CD4-positive, alpha-beta T cell treated with Interleukin-6 at 100 ng/mL for 8 hours (primary cell): ENCODE measurements at regions not wholly inside any gene's neighbourhood (a gene's known extent, or its start where the extent isn't known, plus 50 kb on each side); places are given as distances from the start of the nearest gene placed in this dataset.

Experiments used
- DNase-seq: peaks from one replicate; pipeline ENCODE4 v3.0.0-alpha.2; 2020; ENCODE audit warnings: mixed read lengths, low spot score

DNA sequence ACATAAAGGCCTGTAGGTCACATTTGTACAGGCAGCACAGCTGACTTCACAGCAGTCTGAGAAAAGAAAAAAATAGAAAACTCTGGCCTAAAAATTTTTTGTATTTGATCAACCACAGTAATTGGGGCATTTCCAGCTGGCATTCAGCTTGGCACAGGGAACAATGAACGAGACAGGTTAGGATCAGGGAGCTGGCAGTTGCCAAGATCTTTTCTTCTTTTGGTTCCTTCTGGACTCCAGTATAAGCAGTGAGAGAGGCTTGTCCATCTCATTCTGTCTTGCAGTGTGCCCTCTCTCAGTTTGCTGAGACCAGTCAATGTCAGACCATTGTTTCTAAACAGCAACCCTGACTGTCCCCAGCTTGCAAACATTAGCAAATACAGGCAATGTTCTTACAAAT is 601.1 kb downstream of the TLR4 start:
- no peak for DNase-seq

- no peak for DNase-seq
Observed at GRCh38 chr9:118306801-118307200, 602.6 kb downstream of the TLR4 start.

- DNase-seq = no peak
Observed at GRCh38 chr9:118313965-118314364, 609.8 kb downstream of the TLR4 start.

GRCh38 chr9:118316831-118317343 is 612.7 kb downstream of the TLR4 start:
- DNase-seq = no peak

- no peak for DNase-seq
Observed at GRCh38 chr9:118318770-118319431, 614.7 kb downstream of the TLR4 start.

DNA sequence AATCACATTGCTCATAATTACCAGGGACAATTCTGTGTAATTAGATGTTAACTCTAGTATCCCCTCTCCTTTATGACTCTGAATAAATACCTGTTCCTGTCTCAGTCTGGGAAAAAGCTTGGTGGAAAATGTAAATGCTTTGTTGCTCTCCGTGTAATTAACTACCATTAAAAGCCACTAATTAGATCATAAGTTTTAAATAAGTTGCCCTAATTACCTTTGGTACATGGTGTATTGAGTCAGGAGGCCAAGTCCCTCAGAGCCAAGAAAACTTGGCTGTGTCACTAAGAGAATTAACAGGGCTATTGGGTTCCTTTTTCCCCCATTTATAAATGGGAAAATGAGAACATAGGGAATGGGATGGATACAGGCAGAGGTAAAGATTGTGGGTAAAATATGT is 617.6 kb downstream of the TLR4 start:
- no peak for DNase-seq

DNA sequence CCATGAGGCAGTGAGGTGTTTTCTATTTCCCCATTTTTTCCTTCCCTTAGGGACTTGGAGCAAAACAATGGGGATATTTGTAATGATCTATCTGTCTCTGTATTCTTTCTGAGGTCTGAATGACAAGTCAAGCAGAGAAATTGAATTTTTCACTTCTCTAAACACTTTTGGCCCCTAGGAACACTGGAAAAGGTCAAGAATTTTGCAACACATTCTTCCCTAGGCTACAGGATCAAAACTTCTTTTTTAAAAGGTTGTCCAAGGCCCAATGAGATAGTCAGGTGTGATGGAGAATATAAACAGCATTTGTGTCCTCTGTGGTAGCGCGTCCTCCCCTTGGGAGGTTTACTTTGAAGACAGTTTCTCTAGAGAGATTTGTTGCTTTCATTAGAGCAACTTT is 620.5 kb downstream of the TLR4 start:
- no peak for DNase-seq

DNA sequence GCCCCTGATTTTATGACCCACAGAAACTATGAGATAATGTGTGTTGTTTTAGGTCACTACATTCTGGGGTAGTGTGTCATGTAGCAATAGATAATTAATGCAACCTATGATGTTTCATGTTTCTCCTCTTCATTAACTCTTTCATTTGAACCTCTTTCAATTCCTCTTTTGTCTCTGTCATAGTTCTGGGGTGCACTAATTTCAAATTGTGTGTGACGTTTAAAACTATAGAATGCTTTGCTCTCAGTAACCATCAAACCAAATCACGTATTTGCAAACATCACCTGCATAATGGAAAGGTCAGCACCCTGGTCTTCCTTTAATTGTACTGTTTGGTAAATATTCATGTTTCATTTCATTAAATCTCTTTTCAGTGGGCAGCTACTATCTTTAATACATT is 621.6 kb downstream of the TLR4 start:
- DNase-seq = no peak

- DNase-seq = no peak
Observed at GRCh38 chr9:118326326-118326725, 622.1 kb downstream of the TLR4 start.

DNA sequence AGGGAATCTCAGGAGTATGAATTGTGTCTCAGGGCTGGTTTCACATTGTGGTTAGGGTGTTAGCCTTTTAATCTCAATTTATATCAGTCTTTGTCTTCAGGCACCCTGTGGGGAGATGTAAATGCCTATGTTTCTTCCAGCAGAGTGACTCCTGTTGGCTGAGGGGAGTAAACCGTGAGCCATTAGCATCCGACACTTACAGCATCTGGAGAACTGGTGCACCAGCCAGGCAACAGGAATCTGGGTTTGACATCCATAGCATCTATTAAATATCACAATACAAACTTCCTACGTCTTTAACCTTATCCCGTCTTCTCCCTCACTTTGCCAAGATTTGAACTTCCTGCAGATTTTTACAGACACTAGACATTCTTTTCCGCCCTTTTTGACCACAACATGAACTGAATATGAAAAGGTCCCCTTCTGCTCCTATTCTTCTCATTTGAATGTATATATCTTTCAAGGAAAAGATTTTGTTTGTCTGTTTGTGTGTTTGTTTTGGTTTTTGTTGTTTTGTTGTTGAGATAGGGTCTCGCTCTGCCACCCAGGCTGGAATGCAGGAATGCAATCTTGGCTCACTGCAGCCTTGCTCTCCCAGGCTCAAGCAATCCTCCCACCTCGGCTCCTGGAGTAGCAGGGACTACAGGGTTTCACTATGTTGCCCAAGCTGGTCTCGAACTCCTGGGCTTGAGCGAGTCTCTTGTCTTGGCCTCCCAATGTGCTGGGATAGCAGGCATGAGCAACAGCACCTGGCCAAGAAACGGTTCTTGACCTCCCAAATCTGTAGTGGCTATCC is 626.2 kb downstream of the TLR4 start:
- no peak for DNase-seq

DNA sequence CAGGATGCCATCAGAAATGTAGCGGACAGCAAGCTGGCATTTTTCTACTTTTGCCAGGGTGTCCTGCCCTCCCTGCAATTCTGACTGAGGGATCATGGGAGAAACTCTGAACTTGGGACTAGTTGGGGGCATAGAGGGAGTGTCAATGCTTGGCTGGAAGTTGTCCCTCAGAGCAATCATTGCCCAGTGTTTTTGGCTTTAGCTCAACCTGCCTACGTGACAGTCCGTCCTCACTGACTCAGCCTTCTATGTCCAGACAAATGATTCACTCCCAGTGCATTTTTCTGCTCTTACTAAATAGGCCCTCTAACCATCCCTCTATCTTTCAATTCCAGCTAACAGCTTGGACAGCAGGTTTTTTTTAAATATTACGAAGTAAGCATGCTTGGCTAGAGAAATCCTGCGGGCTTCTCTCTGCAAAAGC is 627.4 kb downstream of the TLR4 start:
- DNase-seq = no peak

DNA sequence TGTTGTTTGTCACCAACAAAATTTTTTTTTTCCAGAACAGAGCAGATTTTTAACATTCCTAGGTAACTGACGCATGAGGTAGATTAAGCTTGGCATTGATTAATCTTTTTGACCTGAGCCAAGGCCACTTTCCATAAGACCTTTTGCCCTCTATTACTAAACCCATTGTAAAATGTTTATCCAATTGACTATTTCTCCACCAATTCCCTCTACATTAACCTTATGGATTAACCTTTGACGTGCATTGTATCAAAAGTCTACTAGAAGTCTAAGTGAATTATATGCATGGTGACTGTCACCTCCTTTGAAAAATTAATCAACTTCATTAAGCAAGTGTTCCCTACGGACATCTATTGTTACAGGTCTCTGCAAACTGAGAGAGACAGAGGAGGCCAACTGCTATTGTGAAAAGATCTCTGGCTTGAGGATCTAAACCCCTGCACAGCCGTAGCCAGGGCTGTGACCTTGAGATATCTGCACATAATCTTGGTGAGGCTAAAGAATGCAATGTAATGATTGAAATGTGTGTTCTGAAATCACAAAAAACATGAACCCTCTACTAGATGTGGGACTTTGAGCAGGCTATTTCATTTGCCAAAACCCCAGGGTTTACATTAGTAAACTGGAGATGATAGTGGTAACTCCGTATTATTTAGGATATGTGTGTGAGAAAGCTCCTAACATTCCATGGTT is 632.2 kb downstream of the TLR4 start:
- DNase-seq = no peak

DNA sequence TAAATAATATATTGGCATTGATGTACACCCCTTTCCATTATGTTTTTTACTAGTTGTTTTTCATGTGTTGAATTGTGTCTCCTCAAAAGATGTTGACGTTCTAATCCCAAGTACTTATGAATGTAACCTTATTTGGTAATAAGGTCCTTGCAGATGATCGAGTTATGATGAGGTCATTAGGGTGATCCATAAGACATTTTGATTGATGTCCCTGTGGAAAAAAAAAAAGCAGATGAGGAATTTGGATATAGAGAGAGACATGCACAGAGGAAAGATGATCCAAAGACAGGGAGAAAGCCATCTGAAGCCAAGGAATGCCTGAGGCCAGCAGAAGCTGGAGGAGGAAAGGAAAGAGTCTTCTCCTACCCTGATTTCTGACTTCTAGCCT is 632.7 kb downstream of the TLR4 start:
- DNase-seq = no peak

GRCh38 chr9:118360036-118360435 is 655.8 kb downstream of the TLR4 start:
- DNase-seq = no peak

- DNase-seq = no peak
Observed at GRCh38 chr9:118362123-118362522, 657.9 kb downstream of the TLR4 start.

DNA sequence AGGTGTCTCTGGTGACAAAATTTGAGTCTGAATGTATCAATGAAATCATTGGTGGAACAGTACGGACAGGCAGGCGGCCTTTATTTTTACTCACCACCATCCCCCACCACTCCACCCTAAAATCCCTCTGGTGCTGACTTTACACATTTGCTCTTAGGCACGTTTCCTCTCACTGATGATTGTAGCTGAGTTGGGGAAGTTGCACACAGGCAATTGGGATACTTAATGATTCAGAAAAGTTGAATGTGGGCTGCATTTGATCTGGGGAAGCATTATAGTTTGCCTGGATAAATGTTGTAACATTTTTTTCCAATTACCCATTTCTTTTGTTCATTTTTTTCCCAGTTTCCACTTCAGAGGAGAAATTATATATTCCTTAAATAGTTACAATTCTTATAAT is 658.4 kb downstream of the TLR4 start:
- no peak for DNase-seq

DNA sequence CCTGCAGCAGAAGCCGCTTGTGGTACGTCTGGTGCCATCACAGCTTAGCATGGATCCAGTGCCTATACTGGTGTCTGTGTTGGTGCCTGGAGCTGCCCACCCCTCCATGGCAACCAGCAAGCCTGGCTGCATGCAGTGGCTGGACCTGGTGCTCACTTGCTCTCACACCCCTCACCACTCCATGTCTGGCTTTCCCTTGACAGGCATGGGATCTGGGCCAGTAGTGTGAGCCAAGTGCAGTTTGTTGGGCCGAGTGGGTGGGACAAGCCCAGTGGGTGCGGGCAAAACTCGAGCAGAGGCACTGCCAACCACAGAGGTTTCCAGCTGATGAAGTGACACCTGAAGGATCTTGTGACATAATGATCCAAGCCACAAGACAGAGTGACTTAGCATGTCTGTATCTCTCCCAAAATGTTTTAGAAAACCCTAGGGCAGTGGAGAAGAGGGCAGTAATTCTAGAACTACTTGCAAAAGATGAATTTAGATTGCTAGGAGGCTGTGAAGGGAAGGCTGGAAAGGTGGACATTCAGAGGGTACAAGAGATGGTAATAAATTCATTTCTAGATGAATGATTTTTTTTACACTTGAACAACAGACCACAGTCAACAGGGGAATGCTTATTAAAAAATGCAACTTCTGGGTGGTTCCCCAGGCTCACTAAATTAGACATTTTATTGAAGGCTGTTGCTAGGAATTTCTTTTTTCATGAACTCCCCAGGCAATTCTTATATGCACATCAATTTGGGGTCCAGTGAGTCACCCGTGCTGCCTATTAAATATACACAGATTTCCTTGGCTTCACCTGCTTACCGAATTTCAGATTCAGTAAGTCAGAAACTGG is 660.3 kb downstream of the TLR4 start:
- DNase-seq = no peak

DNA sequence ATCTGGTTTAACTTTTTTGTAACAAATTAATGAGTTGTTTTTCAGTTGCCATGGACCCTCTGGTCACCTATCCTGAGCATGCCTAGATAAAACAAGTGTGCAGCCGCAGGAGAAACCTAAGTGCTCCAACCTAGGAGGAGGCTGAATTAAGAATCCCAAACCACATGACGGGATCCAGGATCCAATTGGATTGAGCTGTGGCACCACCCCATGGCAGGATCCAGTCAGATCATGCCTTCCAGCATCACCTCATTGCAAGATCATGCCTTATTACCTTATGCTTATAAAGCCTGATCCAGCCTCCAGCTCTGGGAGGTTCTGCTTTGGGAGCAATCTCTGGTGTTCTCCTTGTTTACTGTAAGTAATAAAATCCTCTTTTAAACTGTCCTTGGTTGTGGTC is 662.0 kb downstream of the TLR4 start:
- no peak for DNase-seq

DNA sequence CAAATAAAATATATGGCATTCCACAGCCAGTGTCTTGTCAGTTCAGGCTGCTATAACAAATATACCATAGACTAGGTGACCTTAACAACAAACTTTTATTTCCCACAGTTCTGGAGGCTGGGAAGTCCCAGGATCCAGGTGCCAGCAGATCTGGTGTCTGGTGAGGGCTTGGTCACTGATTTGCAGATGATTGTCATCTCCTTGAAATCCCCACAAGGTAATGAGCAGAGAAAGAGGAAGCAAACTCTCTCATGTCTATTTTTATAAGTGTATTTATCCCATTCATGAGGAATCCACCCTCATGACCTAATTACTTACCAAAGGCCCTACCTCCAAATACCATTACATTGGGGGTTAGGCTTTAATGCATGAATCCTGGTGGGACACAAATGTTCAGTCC is 663.2 kb downstream of the TLR4 start:
- no peak for DNase-seq

- no peak for DNase-seq
Observed at GRCh38 chr9:118384531-118385100, 680.4 kb downstream of the TLR4 start.

GRCh38 chr9:118395415-118395814 is 691.2 kb downstream of the TLR4 start:
- no peak for DNase-seq

DNA sequence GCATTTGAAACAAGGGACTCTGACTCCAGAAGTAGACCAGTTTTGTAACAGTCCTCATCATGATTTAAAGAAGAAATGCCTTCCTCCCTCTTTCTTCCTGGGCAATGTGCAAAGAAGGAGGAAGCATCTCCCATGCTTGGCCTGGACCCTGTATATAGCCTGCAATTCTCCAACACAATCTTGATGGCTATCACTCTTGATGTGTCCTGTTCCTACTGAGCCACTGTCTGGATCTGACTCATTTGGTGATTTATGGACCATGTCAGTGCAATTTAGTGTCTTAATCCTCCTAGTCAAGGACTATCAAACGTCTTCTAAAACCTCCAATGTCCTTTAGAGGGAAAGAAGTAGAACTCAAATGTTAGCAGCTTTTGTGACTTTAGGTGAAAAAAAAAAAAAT is 697.3 kb downstream of the TLR4 start:
- DNase-seq = no peak
